GM12891 (cell line): ENCODE measurements at regions not wholly inside any gene's neighbourhood (a gene's known extent, or its start where the extent isn't known, plus 50 kb on each side); places are given as distances from the start of the nearest gene placed in this dataset.

Experiments
- PAX5 ChIP-seq: IDR thresholded peaks from 2 replicates; pipeline ENCODE4 v1.6.1; 2011; ENCODE audit warnings: low read length, moderate library complexity, mild to moderate bottlenecking; ENCODE audit not compliant: insufficient read depth, severe bottlenecking
- POLR2A ChIP-seq: IDR thresholded peaks from 2 replicates; pipeline ENCODE4 v1.6.1; 2011; ENCODE audit warnings: low read depth, low read length, control low read depth

DNA sequence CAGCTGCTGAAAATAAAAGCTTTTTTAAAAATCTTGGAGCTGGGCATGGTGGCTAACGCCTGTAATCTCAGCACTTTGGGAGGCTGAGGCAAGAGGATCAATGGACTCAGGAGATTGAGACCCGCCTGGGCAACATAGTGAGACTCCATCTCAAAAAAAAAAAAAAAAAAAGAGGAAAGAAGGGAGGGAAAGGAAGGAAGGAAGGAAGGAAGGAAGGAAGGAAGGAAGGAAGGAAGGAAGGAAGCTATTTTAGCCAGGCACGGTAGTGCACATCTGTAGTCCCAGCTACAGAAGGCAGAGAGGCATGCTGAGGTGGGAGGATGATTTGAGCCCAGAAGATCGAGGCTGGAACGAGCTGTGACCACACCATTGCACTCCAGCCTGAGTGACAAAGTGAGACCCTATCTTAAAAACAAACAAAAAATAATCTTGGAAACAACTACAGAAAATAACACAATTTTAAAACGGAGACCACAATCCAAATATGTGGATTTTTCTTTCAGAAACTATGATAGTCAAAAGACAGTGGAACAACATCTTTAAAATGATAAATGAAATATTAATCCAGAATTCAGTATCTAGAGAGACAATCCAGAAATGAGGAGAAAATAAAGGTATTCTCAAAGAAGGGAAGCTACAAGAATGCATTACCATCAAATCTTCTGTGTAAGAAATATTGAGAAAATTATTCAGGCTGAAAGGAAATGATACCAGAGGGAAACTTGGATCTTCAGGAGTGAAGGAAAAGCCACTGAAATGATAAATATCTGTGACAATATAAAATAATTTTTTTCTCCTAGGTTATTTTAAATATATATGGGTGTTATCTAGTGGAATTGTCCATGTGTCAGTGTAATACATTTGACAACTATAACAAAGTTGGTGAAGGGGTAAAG lies 182.0 kb downstream of the GPX5 start:
- TF ChIP-seq PAX5 = no peak
- no peak for TF ChIP-seq POLR2A
